ENCODE measurements at regions not wholly inside any gene's neighbourhood (a gene's known extent, or its start where the extent isn't known, plus 50 kb on each side); places are given as distances from the start of the nearest gene placed in this dataset.

- Histone ChIP-seq H3K79me2 (no peaks in the 10 kb centered on the region), H3K4me2 (no peak overlapping the region), H4K20me1 (ENCODE audit: insufficient read depth, poor library complexity, severe bottlenecking) (no peaks in the 10 kb centered on the region), H2AFZ (no peak overlapping the region), H3K9me2 (replicated peaks; ENCODE audit: insufficient read depth) (no peaks in the 10 kb centered on the region), H3K27ac (no peak overlapping the region), H3K9me3 (ENCODE audit: low read depth) (no peaks in the 10 kb centered on the region), H3K4me3 (no peak overlapping the region), H3K36me3 (replicated peaks; ENCODE audit: insufficient read depth, low read depth) (no peaks in the 10 kb centered on the region), H3K4me1 (ENCODE audit: insufficient read depth) (peaks cover 14% of the 10 kb centered on the region), H3K27me3 (no peaks in the 10 kb centered on the region)
- WGBS (ENCODE audit: low lambda C conversion rate, missing lambda C conversion rate) = 75% methylated on average over 4 of the region's 4 CpGs
- no peak for TF ChIP-seq EZH2phosphoT487 (IDR thresholded peaks at IDR 0.05; ENCODE audit: low read depth, severe bottlenecking, unreplicated experiment)
- no peak for TF ChIP-seq CTCF (IDR thresholded peaks at IDR 0.05; ENCODE audit: poor library complexity)
- no peak for TF ChIP-seq EZH2 (IDR thresholded peaks at IDR 0.05; ENCODE audit: borderline replicate concordance)
- no peak for DNase-seq (ENCODE audit: low spot score)
Measured at GRCh38 chr2:221778025-221778424, 205.9 kb upstream of the EPHA4 start.

- 86% methylated on average over 1 of the region's 1 CpG for WGBS (ENCODE audit: low lambda C conversion rate, missing lambda C conversion rate)
Measured at GRCh38 chr2:221777119-221777518, 205.0 kb upstream of the EPHA4 start.

GRCh38 chr2:221775096-221775495 is 203.0 kb upstream of the EPHA4 start:
- WGBS (ENCODE audit: low lambda C conversion rate, missing lambda C conversion rate) = 95% methylated on average over 12 of the region's 12 CpGs
- Histone ChIP-seq H3K27ac (no peak overlapping the region), H3K9me3 (ENCODE audit: low read depth) (no peaks in the 10 kb centered on the region), H3K4me1 (ENCODE audit: insufficient read depth) (peaks cover 6% of the 10 kb centered on the region), H3K4me2 (no peak overlapping the region), H3K9me2 (replicated peaks; ENCODE audit: insufficient read depth) (no peaks in the 10 kb centered on the region), H2AFZ (no peak overlapping the region), H4K20me1 (ENCODE audit: insufficient read depth, poor library complexity, severe bottlenecking) (no peaks in the 10 kb centered on the region), H3K27me3 (no peaks in the 10 kb centered on the region), H3K4me3 (no peak overlapping the region), H3K79me2 (no peaks in the 10 kb centered on the region), H3K36me3 (replicated peaks; ENCODE audit: insufficient read depth, low read depth) (no peaks in the 10 kb centered on the region)
- TF ChIP-seq EZH2phosphoT487 (IDR thresholded peaks at IDR 0.05; ENCODE audit: low read depth, severe bottlenecking, unreplicated experiment) (no peak), CTCF (IDR thresholded peaks at IDR 0.05; ENCODE audit: poor library complexity) (no peak), EZH2 (IDR thresholded peaks at IDR 0.05; ENCODE audit: borderline replicate concordance) (no peak)
- no peak for DNase-seq (ENCODE audit: low spot score)

More at GRCh38 chr2:221777119-221777518, 205.0 kb upstream of the EPHA4 start:
- Histone ChIP-seq H3K27me3 (no peaks in the 10 kb centered on the region), H3K27ac (no peak overlapping the region), H3K9me2 (replicated peaks; ENCODE audit: insufficient read depth) (no peaks in the 10 kb centered on the region), H2AFZ (no peak overlapping the region), H3K36me3 (replicated peaks; ENCODE audit: insufficient read depth, low read depth) (no peaks in the 10 kb centered on the region), H3K4me2 (no peak overlapping the region), H4K20me1 (ENCODE audit: insufficient read depth, poor library complexity, severe bottlenecking) (no peaks in the 10 kb centered on the region), H3K4me1 (ENCODE audit: insufficient read depth) (peaks cover 14% of the 10 kb centered on the region), H3K9me3 (ENCODE audit: low read depth) (no peaks in the 10 kb centered on the region), H3K79me2 (no peaks in the 10 kb centered on the region), H3K4me3 (no peak overlapping the region)
- TF ChIP-seq CTCF (IDR thresholded peaks at IDR 0.05; ENCODE audit: poor library complexity) (no peak), EZH2 (IDR thresholded peaks at IDR 0.05; ENCODE audit: borderline replicate concordance) (no peak), EZH2phosphoT487 (IDR thresholded peaks at IDR 0.05; ENCODE audit: low read depth, severe bottlenecking, unreplicated experiment) (no peak)
- DNase-seq (ENCODE audit: low spot score) = no peak

GRCh38 chr2:221774136-221774535 is 202.0 kb upstream of the EPHA4 start:
- Histone ChIP-seq H2AFZ (no peak overlapping the region), H3K79me2 (no peaks in the 10 kb centered on the region), H3K4me1 (ENCODE audit: insufficient read depth) (no peaks in the 10 kb centered on the region), H4K20me1 (ENCODE audit: insufficient read depth, poor library complexity, severe bottlenecking) (no peaks in the 10 kb centered on the region), H3K9me2 (replicated peaks; ENCODE audit: insufficient read depth) (no peaks in the 10 kb centered on the region), H3K4me3 (no peak overlapping the region), H3K4me2 (no peak overlapping the region), H3K36me3 (replicated peaks; ENCODE audit: insufficient read depth, low read depth) (no peaks in the 10 kb centered on the region), H3K9me3 (ENCODE audit: low read depth) (no peaks in the 10 kb centered on the region), H3K27ac (no peak overlapping the region), H3K27me3 (no peaks in the 10 kb centered on the region)
- TF ChIP-seq CTCF (IDR thresholded peaks at IDR 0.05; ENCODE audit: poor library complexity) = no peak
- TF ChIP-seq EZH2 (IDR thresholded peaks at IDR 0.05; ENCODE audit: borderline replicate concordance) = no peak
- no peak for TF ChIP-seq EZH2phosphoT487 (IDR thresholded peaks at IDR 0.05; ENCODE audit: low read depth, severe bottlenecking, unreplicated experiment)
- no peak for DNase-seq (ENCODE audit: low spot score)
- WGBS (ENCODE audit: low lambda C conversion rate, missing lambda C conversion rate) = 83% methylated on average over 5 of the region's 5 CpGs
